Neural progenitor cell (in vitro differentiated cells): ENCODE measurements at regions not wholly inside any gene's neighbourhood (a gene's known extent, or its start where the extent isn't known, plus 50 kb on each side); places are given as distances from the start of the nearest gene placed in this dataset.

ENCODE experiments used
- DNase-seq: peaks from one replicate; pipeline ENCODE4 v3.0.0-alpha.2; 2016; ENCODE audit warnings: low spot score
- H2AFZ ChIP-seq: fragments of 200-600 bp; sonication (generic); replicated peaks from 2 replicates; pipeline ENCODE4 v1.6.1; 2016; ENCODE audit warnings: antibody characterized with exemption
- H3F3A ChIP-seq: fragments of 200-600 bp; sonication (generic); 2 replicates; pipeline ENCODE4 v1.6.1; 2016; ENCODE audit warnings: antibody characterized with exemption, low read depth
- H3K27ac ChIP-seq: fragments of 200-600 bp; sonication (generic); 2 replicates; pipeline ENCODE4 v1.5.1; 2016; ENCODE audit warnings: mild to moderate bottlenecking
- H3K27me3 ChIP-seq: fragments of 200-600 bp; sonication (generic); 2 replicates; pipeline ENCODE4 v1.6.1; 2016; ENCODE audit warnings: mild to moderate bottlenecking, moderate library complexity
- H3K36me3 ChIP-seq: fragments of 200-600 bp; sonication (generic); 2 replicates; pipeline ENCODE4 v1.5.1; 2016
- H3K4me1 ChIP-seq: fragments of 200-600 bp; sonication (generic); 2 replicates; pipeline ENCODE4 v1.6.1; 2016; ENCODE audit warnings: mixed run types
- H3K4me2 ChIP-seq: fragments of 200-600 bp; sonication (generic); 2 replicates; pipeline ENCODE4 v1.6.1; 2016
- H3K4me3 ChIP-seq: fragments of 200-600 bp; sonication (generic); 2 replicates; pipeline ENCODE4 v1.5.1; 2016
- H3K79me2 ChIP-seq: fragments of 200-600 bp; sonication (generic); 2 replicates; pipeline ENCODE4 v1.6.1; 2016; ENCODE audit warnings: low read depth
- H3K9ac ChIP-seq: fragments of 200-600 bp; sonication (generic); 2 replicates; pipeline ENCODE4 v1.6.1; 2016
- H3K9me3 ChIP-seq: fragments of 200-600 bp; sonication (generic); 2 replicates; pipeline ENCODE4 v1.5.1; 2016; ENCODE audit warnings: low read depth
- H4K20me1 ChIP-seq: fragments of 200-600 bp; sonication (generic); 2 replicates; pipeline ENCODE4 v1.6.1; 2016; ENCODE audit warnings: low read depth
- H3K27ac Mint-ChIP-seq: 3 replicates; pipeline ENCODE4 v1.8.0; 2021; ENCODE audit warnings: mixed read lengths
- H3K27me3 Mint-ChIP-seq: 2 replicates; pipeline ENCODE4 v1.8.0; 2022; ENCODE audit warnings: low read depth, mild to moderate bottlenecking, inconsistent platforms, moderate library complexity, mixed read lengths; ENCODE audit not compliant: insufficient read depth
- H3K36me3 Mint-ChIP-seq: 3 replicates; pipeline ENCODE4 v1.8.0; 2021; ENCODE audit warnings: mixed read lengths
- H3K4me1 Mint-ChIP-seq: 3 replicates; pipeline ENCODE4 v1.8.0; 2021; ENCODE audit warnings: mixed read lengths
- H3K4me3 Mint-ChIP-seq: 3 replicates; pipeline ENCODE4 v1.8.0; 2021; ENCODE audit warnings: mild to moderate bottlenecking, moderate library complexity, mixed read lengths
- H3K9me3 Mint-ChIP-seq: 3 replicates; pipeline ENCODE4 v1.8.0; 2020; ENCODE audit warnings: mixed read lengths
- EZH2 ChIP-seq: fragments of 200-600 bp; sonication (generic); IDR thresholded peaks from 2 replicates; pipeline ENCODE4 v1.6.1; 2017; ENCODE audit warnings: antibody characterized with exemption, mild to moderate bottlenecking, moderate library complexity
- EZH2phosphoT487 ChIP-seq: fragments of 200-600 bp; sonication (generic); IDR thresholded peaks from 2 replicates; pipeline ENCODE4 v1.6.1; 2017; ENCODE audit warnings: antibody characterized with exemption
- TF ChIP-seq, protein P1 (sequence below): fragments of 200-600 bp; sonication (generic); IDR thresholded peaks from 2 replicates; pipeline ENCODE4 v1.5.1; 2017; ENCODE audit warnings: antibody characterized with exemption, mild to moderate bottlenecking

DNA sequence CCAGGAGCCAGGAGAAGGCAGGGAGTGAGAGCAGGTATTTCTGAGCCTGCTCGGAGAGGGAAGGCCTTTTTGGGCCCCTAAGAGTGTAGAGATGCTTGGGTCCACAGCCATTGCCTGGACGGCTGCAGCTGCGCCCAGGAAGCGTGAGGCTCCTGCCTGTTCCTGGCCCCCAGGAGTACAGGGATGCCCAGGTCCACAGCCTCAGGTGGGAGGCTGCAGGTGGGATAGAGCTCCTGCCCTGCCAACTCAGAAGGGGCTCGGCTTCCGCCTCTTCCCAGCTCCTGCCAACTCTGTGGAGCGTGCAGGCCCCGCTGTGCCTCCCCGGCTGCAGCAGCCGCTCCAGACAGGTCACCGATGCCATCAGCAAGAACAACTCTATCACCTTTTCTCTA lies 351.0 kb upstream of the PCDH20 start:
- Histone ChIP-seq H2AFZ (no peak overlapping the region), H3K27me3 (no peaks in the 10 kb centered on the region), H3K4me2 (no peak overlapping the region), H3K9ac (no peak overlapping the region), H3K79me2 (no peaks in the 10 kb centered on the region), H3K4me3 (no peak overlapping the region), H3K27ac (no peak overlapping the region), H3K9me3 (no peaks in the 10 kb centered on the region), H3K4me1 (peaks cover 4% of the 10 kb centered on the region), H3F3A (no peaks in the 10 kb centered on the region), H3K36me3 (no peaks in the 10 kb centered on the region), H4K20me1 (no peaks in the 10 kb centered on the region)
- no peaks in the 10 kb centered on the region for H3K36me3 Mint-ChIP-seq
- TF ChIP-seq EZH2: no peak
- TF ChIP-seq, protein P1, sequence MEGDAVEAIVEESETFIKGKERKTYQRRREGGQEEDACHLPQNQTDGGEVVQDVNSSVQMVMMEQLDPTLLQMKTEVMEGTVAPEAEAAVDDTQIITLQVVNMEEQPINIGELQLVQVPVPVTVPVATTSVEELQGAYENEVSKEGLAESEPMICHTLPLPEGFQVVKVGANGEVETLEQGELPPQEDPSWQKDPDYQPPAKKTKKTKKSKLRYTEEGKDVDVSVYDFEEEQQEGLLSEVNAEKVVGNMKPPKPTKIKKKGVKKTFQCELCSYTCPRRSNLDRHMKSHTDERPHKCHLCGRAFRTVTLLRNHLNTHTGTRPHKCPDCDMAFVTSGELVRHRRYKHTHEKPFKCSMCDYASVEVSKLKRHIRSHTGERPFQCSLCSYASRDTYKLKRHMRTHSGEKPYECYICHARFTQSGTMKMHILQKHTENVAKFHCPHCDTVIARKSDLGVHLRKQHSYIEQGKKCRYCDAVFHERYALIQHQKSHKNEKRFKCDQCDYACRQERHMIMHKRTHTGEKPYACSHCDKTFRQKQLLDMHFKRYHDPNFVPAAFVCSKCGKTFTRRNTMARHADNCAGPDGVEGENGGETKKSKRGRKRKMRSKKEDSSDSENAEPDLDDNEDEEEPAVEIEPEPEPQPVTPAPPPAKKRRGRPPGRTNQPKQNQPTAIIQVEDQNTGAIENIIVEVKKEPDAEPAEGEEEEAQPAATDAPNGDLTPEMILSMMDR: no peak
- no peak for TF ChIP-seq EZH2phosphoT487
- H3K27ac Mint-ChIP-seq: no peak overlapping the region
- H3K27me3 Mint-ChIP-seq: no peaks in the 10 kb centered on the region
- H3K9me3 Mint-ChIP-seq: no peaks in the 10 kb centered on the region
- DNase-seq: no peak
- no peaks in the 10 kb centered on the region for H3K4me1 Mint-ChIP-seq
- no peak overlapping the region for H3K4me3 Mint-ChIP-seq

DNA sequence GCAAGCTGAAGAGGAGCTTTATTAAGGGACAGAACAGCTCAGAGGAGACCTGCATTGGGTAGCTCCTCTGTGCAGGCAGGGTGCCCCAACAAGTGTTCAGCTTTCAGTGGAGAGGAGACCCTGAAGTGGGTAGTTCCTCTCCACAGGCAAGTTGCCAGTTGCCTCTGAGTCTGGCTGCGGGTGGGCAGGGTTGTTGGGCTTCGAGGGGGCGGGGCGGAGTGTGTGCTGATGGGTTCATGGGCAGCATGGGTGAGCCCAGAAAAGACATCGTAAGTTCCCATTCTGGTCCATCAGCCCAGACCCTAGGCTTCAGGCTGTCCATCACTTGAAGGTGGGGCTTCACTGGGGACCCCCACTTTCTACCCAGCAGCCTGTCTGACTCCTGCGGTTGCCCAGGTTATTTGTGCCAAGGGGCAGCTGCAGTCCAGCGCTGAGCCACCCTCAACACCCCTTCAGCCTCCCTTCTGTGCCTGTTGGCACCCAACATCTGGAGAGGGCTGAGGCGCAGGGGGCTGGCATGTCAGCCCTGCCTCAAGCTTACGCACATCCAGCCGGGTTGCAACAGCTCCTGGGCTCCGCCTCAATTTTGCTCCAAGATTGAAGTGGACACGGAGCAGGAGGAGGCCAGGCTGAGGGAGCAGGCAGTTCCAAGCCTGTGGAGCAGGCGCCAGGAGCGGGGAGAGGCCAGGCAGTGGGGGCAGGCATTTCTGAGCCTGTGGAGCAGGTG lies 350.5 kb upstream of the PCDH20 start:
- H2AFZ ChIP-seq: no peak overlapping the region
- Mint-ChIP-seq H3K27me3 (no peaks in the 10 kb centered on the region), H3K9me3 (no peaks in the 10 kb centered on the region), H3K4me3 (no peak overlapping the region), H3K27ac (no peak overlapping the region), H3K4me1 (no peaks in the 10 kb centered on the region), H3K36me3 (no peaks in the 10 kb centered on the region)
- TF ChIP-seq EZH2: no peak
- no peak for TF ChIP-seq EZH2phosphoT487
- TF ChIP-seq, protein P1: no peak
- no peaks in the 10 kb centered on the region for H3K9me3 ChIP-seq
- H4K20me1 ChIP-seq: no peaks in the 10 kb centered on the region
- H3K27ac ChIP-seq: no peak overlapping the region
- H3K4me3 ChIP-seq: no peak overlapping the region
- H3K79me2 ChIP-seq: no peaks in the 10 kb centered on the region
- no peaks in the 10 kb centered on the region for H3K36me3 ChIP-seq
- H3F3A ChIP-seq: no peaks in the 10 kb centered on the region
- H3K4me1 ChIP-seq: peaks cover 4% of the 10 kb centered on the region
- no peak for DNase-seq
- no peak overlapping the region for H3K9ac ChIP-seq
- H3K4me2 ChIP-seq: no peak overlapping the region
- H3K27me3 ChIP-seq: no peaks in the 10 kb centered on the region

DNA sequence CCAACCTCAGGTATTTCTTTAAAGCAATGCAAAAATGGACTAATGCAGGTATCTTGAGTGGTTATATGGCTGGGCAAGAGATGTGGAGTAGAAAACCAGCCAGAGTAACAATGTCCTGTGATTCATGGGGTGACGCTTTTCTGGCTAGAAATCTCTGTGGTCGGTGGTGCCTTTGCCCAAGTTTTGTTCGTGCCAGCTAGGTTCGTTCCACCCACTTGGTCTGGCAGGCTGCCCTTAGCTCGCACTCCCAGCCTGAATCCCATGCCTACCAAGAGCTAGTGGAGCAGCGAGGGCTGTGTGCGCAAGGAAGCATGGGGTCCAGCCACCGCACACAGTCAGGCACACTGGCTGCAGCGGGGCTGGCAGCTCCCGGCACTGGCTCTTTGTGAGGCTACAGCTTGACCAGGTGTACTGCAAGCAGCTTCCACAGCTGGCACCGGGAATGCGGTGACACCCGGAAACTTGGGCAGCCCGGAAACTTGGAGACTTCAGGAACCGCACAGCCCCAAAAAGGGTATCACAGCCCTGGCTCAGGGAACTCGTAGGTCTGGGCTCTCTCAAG lies 349.6 kb upstream of the PCDH20 start:
- Mint-ChIP-seq H3K4me1 (no peaks in the 10 kb centered on the region), H3K36me3 (no peaks in the 10 kb centered on the region), H3K9me3 (no peaks in the 10 kb centered on the region), H3K4me3 (no peak overlapping the region), H3K27me3 (no peaks in the 10 kb centered on the region), H3K27ac (no peak overlapping the region)
- Histone ChIP-seq H3K9ac (no peak overlapping the region), H3K79me2 (no peaks in the 10 kb centered on the region), H3K9me3 (no peaks in the 10 kb centered on the region), H3K4me1 (no peaks in the 10 kb centered on the region), H3K36me3 (no peaks in the 10 kb centered on the region), H3K27me3 (no peaks in the 10 kb centered on the region), H4K20me1 (no peaks in the 10 kb centered on the region), H2AFZ (no peak overlapping the region), H3K4me3 (no peak overlapping the region), H3F3A (no peaks in the 10 kb centered on the region), H3K4me2 (no peak overlapping the region), H3K27ac (no peak overlapping the region)
- no peak for DNase-seq
- TF ChIP-seq EZH2phosphoT487: no peak
- TF ChIP-seq, protein P1: no peak
- no peak for TF ChIP-seq EZH2
